Uterus (tissue), 2 donors: ENCODE measurements at regions not wholly inside any gene's neighbourhood (a gene's known extent, or its start where the extent isn't known, plus 50 kb on each side); places are given as distances from the start of the nearest gene placed in this dataset.

Experiments used
- POLR2A ChIP-seq, 2 donors: fragments of 450-650 bp; IDR thresholded peaks; one replicate each; pipeline ENCODE4 v1.6.1; 2016; ENCODE audit warnings: antibody characterized with exemption in 2 of 2, mild to moderate bottlenecking in 1 of 2, moderate library complexity in 1 of 2
- TF ChIP-seq, protein P1 (sequence below), 4 experiments: fragments of 200-600 bp in 2 of 4; fragments of 450-650 bp in 2 of 4; sonication (generic) in 2 of 4; IDR thresholded peaks; one replicate each; pipeline ENCODE4 v1.5.1; 2016 to 2019; ENCODE audit warnings: antibody characterized with exemption in 4 of 4, mild to moderate bottlenecking in 2 of 4, moderate library complexity in 1 of 4

GRCh38 chr3:159934216-159934615 is 54.4 kb upstream of the IL12A start:
- TF ChIP-seq, protein P1, sequence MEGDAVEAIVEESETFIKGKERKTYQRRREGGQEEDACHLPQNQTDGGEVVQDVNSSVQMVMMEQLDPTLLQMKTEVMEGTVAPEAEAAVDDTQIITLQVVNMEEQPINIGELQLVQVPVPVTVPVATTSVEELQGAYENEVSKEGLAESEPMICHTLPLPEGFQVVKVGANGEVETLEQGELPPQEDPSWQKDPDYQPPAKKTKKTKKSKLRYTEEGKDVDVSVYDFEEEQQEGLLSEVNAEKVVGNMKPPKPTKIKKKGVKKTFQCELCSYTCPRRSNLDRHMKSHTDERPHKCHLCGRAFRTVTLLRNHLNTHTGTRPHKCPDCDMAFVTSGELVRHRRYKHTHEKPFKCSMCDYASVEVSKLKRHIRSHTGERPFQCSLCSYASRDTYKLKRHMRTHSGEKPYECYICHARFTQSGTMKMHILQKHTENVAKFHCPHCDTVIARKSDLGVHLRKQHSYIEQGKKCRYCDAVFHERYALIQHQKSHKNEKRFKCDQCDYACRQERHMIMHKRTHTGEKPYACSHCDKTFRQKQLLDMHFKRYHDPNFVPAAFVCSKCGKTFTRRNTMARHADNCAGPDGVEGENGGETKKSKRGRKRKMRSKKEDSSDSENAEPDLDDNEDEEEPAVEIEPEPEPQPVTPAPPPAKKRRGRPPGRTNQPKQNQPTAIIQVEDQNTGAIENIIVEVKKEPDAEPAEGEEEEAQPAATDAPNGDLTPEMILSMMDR (IDR thresholded peaks at IDR 0.05), result no peak
- TF ChIP-seq POLR2A (IDR thresholded peaks at IDR 0.05), result no peak
